NCI-H2196 (cell line): ENCODE measurements at regions not wholly inside any gene's neighbourhood (a gene's known extent, or its start where the extent isn't known, plus 50 kb on each side); places are given as distances from the start of the nearest gene placed in this dataset.

ENCODE experiments used
- DNase-seq: peaks from one replicate; lab custom pipeline; 2025; ENCODE audit not compliant: unreplicated experiment; lab: John Stamatoyannopoulos, UW

GRCh38 chr10:85527616-85528317, 838.8 kb downstream of the GRID1 start:
- DNase-seq, result no peak

GRCh38 chr10:85528318-85528652, 838.3 kb downstream of the GRID1 start:
- no peak for DNase-seq

DNA sequence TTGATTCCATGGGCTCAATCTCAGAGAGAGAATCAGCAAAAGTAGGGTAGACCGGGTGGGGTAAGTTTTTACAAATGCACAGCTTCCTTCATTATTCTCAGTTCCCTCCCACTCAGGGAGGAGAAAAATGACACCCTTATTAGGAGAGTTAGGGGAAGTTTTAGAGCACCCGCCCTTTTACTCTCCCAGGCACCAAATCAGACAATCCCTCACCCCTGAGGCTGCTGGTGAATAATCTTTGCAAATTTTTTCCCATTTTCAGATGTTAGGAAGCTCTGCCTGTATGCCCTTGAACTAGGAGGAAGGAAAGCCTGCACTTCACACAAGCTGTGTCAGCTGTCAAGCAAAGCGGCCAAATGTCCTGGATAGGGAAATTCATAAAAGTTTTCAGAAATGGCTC, 834.9 kb downstream of the GRID1 start:
- no peak for DNase-seq

- DNase-seq, result no peak
Observed at GRCh38 chr10:85532773-85533172, 833.8 kb downstream of the GRID1 start.

DNA sequence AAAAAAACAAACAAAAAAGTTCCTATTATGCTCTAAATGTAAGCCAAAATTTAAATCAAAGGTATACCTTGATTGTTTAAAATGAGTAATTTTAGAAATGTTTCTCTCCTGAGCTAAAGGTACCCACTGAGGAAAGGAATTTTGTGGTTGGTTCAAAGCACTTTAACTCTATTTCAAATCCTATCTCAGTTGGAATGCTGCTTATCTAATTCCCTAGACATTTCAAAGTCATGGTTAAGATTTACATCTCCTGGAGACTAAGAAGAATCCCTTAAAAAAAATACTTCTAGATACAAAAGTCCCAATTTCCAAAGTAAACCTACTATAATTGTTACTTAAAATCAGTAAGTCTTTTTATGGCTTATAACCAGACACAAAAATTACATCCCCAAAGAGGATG, 830.7 kb downstream of the GRID1 start:
- DNase-seq, result no peak

DNA sequence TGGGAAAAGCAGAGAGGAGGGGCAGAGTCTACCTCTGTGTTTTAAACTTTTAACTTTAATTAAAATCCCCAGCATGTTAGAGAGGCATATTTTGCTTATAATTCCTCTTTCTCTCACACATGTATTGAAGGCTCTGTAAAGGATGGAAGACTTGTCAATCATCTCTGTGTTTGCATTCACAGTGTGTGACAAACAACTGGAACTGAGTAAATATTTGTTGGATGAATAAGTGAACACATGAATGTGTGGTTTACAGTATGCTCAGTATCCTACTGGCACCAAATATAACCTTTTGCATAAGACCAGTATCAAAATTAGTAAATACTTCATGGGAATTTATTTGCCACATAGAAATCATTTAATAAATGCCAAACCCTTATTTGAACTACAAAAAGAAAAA, 829.0 kb downstream of the GRID1 start:
- no peak for DNase-seq

- DNase-seq, result no peak
Observed at GRCh38 chr10:85538601-85539000, 828.0 kb downstream of the GRID1 start.

DNA sequence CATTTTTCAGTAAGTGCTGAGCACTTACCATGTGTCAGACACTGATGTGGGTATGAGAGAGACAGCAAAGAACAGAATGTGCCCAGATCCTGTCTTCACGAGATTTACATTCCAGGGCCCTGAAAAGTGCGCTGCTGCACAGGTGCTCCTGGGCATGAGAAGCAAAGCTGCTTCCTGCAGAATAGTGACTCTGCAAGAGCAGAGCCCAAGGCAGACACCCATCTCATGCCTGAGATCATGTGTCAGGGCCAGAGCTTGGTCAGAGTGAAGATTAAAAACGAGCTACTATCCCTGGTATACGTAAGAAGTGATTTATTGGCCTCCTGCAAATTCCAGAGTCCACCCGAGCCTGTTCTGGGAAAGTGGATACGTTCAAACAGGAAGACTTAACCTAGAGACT, 824.4 kb downstream of the GRID1 start:
- DNase-seq, result no peak

- DNase-seq, result no peak
Observed at GRCh38 chr10:85542936-85543730, 823.5 kb downstream of the GRID1 start.

GRCh38 chr10:85544956-85545355, 821.6 kb downstream of the GRID1 start:
- DNase-seq, result no peak

DNA sequence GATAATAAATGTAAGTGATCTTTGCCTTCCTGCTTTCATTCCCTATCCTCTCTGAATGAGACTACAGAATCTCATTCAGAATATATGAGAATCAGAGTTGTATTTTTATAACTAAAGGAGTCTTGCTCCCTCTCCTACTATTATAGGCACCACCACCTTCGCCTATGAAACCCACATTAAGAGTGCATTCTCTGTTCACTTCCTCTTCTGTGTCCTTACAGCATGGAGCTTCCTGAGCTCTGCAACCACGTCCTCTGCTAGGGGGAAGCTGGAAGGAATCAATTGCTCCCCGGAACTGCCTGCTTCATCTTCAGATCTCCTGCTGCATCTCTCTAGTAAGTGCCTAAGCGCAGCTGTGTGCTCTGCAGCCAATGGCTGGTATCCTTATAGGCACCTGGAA, 820.7 kb downstream of the GRID1 start:
- no peak for DNase-seq

DNA sequence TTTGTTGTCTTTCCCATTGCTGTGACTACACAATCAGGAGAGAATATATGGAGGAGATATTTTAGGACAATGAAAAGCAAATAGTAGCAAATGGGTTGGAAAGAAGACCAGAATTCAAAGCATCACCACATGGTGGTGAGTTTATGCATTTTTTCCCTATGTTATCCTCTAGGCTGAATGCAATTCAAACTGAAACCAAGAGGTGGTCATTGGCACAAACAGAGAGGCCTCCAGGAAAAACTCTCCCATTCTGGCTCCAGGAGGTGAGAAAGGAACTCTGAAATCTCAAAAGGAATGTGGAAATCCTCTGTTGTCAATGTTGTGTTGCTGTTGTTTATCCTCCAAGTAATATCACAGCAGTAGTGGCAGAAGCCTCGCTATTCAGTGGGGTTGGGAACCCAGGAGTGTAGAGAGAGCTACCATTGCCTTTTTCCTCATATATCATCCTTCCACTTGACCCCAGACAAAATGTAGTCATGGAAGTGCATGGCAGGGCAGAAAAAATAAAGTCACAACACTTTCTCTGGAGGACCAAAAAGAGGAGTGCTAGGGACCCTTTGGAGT, 819.1 kb downstream of the GRID1 start:
- DNase-seq, result no peak

DNA sequence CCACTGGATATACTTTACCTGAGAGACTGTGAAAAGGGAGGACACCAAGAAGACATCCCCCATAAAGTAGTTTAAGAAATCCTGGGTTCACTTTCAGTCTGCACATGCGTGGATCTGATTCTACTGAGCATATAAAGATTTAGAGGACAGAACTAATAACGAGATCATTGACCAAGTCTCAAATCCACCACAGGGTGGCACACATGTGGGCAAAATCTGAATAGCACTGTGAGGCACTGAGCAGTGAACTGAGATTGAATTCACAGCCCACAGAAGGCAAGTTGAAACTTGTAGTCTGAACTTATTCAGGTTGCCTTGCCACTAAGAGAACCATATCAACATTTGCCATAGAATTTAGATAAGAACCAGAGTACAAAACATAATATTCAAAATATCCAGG, 818.6 kb downstream of the GRID1 start:
- DNase-seq, result peak; percentile 26
